ENCODE measurements at regions not wholly inside any gene's neighbourhood (a gene's known extent, or its start where the extent isn't known, plus 50 kb on each side); places are given as distances from the start of the nearest gene placed in this dataset.

DNA sequence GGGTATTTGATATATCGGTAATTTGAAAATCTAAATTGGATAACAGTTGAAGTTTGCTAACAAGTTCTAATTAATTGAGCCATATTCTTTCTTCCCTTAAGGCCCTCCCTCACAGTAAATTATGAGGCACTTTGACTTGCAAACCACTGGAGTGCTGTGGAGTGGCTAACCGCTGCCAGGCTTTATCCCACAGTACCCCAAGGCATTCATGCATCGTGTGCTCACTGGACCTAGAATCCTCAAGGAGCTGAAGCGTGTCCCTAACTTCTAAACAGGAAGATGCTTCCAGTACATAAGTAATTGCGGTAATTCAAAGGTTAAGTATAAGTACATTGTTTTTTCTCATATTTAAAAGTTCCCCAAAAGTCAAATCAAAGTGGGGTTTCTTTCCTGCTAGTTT lies 499.9 kb downstream of the TFAP2A start:
- TF ChIP-seq NFYB (CRISPR knock-in tag; IDR thresholded peaks at IDR 0.05) (no peak), SPEN (CRISPR knock-in tag; IDR thresholded peaks at IDR 0.05; ENCODE audit: low read depth) (no peak), ZNF550 (CRISPR knock-in tag; IDR thresholded peaks at IDR 0.05; ENCODE audit: borderline replicate concordance) (no peak), SIN3A (IDR thresholded peaks at IDR 0.05; ENCODE audit: borderline replicate concordance, low read depth, low read length) (no peak), ELF1 (CRISPR knock-in tag; IDR thresholded peaks at IDR 0.05) (no peak), DR1 (CRISPR knock-in tag; IDR thresholded peaks at IDR 0.05) (no peak)
- TF ChIP-seq, protein P1, sequence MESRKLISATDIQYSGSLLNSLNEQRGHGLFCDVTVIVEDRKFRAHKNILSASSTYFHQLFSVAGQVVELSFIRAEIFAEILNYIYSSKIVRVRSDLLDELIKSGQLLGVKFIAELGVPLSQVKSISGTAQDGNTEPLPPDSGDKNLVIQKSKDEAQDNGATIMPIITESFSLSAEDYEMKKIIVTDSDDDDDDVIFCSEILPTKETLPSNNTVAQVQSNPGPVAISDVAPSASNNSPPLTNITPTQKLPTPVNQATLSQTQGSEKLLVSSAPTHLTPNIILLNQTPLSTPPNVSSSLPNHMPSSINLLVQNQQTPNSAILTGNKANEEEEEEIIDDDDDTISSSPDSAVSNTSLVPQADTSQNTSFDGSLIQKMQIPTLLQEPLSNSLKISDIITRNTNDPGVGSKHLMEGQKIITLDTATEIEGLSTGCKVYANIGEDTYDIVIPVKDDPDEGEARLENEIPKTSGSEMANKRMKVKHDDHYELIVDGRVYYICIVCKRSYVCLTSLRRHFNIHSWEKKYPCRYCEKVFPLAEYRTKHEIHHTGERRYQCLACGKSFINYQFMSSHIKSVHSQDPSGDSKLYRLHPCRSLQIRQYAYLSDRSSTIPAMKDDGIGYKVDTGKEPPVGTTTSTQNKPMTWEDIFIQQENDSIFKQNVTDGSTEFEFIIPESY (CRISPR knock-in tag; IDR thresholded peaks at IDR 0.05) = no peak

Data from HepG2 (cell line).